ENCODE measurements at regions not wholly inside any gene's neighbourhood (a gene's known extent, or its start where the extent isn't known, plus 50 kb on each side); places are given as distances from the start of the nearest gene placed in this dataset.

- DNase-seq: no peak
These were observed 70.4 kb upstream of the HDAC4 start for GRCh38 chr2:239471011-239471792.

- no peak for DNase-seq
These were observed 69.5 kb upstream of the HDAC4 start for GRCh38 chr2:239470151-239470900.

GRCh38 chr2:239469106-239469960, 68.5 kb upstream of the HDAC4 start:
- DNase-seq: no peak

GRCh38 chr2:239468491-239469105, 67.8 kb upstream of the HDAC4 start:
- no peak for DNase-seq

- DNase-seq: no peak
These were observed 67.2 kb upstream of the HDAC4 start for GRCh38 chr2:239467956-239468490.

GRCh38 chr2:239467281-239467955, 66.6 kb upstream of the HDAC4 start:
- no peak for DNase-seq

GRCh38 chr2:239466755-239467271, 66.0 kb upstream of the HDAC4 start:
- DNase-seq: no peak

GRCh38 chr2:239466061-239466754, 65.4 kb upstream of the HDAC4 start:
- no peak for DNase-seq

GRCh38 chr2:239465017-239466001, 64.5 kb upstream of the HDAC4 start:
- DNase-seq: no peak

GRCh38 chr2:239464166-239465016, 63.6 kb upstream of the HDAC4 start:
- no peak for DNase-seq

GRCh38 chr2:239463541-239464165, 62.8 kb upstream of the HDAC4 start:
- DNase-seq: no peak

- DNase-seq: no peak
These were observed 62.1 kb upstream of the HDAC4 start for GRCh38 chr2:239462671-239463506.

GRCh38 chr2:239462191-239462515, 61.3 kb upstream of the HDAC4 start:
- DNase-seq: no peak

GRCh38 chr2:239461291-239462190, 60.7 kb upstream of the HDAC4 start:
- DNase-seq: no peak

- DNase-seq: no peak
These were observed 60.0 kb upstream of the HDAC4 start for GRCh38 chr2:239460780-239461179.

GRCh38 chr2:239459606-239460005, 58.8 kb upstream of the HDAC4 start:
- no peak for DNase-seq
